Transverse colon (tissue), 4 donors: ENCODE measurements at regions not wholly inside any gene's neighbourhood (a gene's known extent, or its start where the extent isn't known, plus 50 kb on each side); places are given as distances from the start of the nearest gene placed in this dataset.

Source experiments
- EP300 ChIP-seq: sonication (generic); formaldehyde crosslinking; IDR thresholded peaks from one replicate; pipeline ENCODE4 v1.6.1; 2017; ENCODE audit warnings: antibody characterized with exemption, low read depth
- POLR2A ChIP-seq: fragments of 450-650 bp; IDR thresholded peaks from one replicate; pipeline ENCODE4 v1.6.1; 2016; ENCODE audit warnings: antibody characterized with exemption, mild to moderate bottlenecking, moderate library complexity
- POLR2AphosphoS5 ChIP-seq, 3 donors: sonication (generic); formaldehyde crosslinking; IDR thresholded peaks; one replicate each; pipeline ENCODE4 v1.6.1; 2016; ENCODE audit warnings: antibody characterized with exemption in 3 of 3
- TF ChIP-seq, protein P1 (sequence below), 5 experiments: fragments of 200-600 bp in 3 of 5; fragments of 450-650 bp in 2 of 5; sonication (generic) in 3 of 5; IDR thresholded peaks; 1 replicate in 2 of 5; 2 replicates in 3 of 5; pipeline ENCODE4 v1.5.1; 2016 to 2017; ENCODE audit warnings: antibody characterized with exemption in 5 of 5, inconsistent platforms in 3 of 5, mild to moderate bottlenecking in 2 of 5, moderate library complexity in 1 of 5

DNA sequence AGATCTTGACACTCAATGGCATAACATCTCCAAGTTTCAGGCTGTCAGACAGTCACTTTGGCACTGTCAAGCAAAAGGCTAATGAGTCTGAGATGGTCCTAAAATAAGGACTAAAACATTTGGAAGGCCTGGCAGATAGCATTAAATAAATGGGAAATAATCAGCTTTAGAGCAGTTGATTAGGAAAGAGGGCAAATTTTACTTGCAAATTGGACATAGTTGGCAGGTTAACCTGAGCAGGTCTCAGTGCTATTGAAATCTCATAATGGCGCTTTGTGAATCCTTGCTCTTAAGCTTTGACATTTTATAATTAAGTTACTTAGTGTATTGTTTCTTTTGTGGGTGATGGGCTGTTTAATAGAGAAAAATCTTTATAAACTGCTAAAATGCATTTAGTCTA lies 1003.1 kb upstream of the GBE1 start:
- TF ChIP-seq EP300 (no peak), POLR2A (no peak), POLR2AphosphoS5 (IDR thresholded peaks at IDR 0.05) (no peak)
- TF ChIP-seq, protein P1, sequence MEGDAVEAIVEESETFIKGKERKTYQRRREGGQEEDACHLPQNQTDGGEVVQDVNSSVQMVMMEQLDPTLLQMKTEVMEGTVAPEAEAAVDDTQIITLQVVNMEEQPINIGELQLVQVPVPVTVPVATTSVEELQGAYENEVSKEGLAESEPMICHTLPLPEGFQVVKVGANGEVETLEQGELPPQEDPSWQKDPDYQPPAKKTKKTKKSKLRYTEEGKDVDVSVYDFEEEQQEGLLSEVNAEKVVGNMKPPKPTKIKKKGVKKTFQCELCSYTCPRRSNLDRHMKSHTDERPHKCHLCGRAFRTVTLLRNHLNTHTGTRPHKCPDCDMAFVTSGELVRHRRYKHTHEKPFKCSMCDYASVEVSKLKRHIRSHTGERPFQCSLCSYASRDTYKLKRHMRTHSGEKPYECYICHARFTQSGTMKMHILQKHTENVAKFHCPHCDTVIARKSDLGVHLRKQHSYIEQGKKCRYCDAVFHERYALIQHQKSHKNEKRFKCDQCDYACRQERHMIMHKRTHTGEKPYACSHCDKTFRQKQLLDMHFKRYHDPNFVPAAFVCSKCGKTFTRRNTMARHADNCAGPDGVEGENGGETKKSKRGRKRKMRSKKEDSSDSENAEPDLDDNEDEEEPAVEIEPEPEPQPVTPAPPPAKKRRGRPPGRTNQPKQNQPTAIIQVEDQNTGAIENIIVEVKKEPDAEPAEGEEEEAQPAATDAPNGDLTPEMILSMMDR (IDR thresholded peaks at IDR 0.05) = no peak
